Right lung (tissue), 2 donors: ENCODE measurements at regions not wholly inside any gene's neighbourhood (a gene's known extent, or its start where the extent isn't known, plus 50 kb on each side); places are given as distances from the start of the nearest gene placed in this dataset.
A peak's percentile ranks its signal among the peaks of the same experiment; 100 is the strongest.
"Not testable (repeated sequence)": the region's sequence is repeated elsewhere in the genome, so short reads cannot be mapped to it uniquely, and the experiment has no call there.

Source experiments
- DNase-seq, 2 donors: peaks; one replicate each; pipeline ENCODE4 v3.0.0-alpha.2; 2013

GRCh38 chr11:92111287-92111686, 113.3 kb upstream of the FAT3 start:
- no peak for DNase-seq

GRCh38 chr11:92109466-92109865, 115.2 kb upstream of the FAT3 start:
- DNase-seq, result no peak

GRCh38 chr11:92107331-92107730, 117.3 kb upstream of the FAT3 start:
- DNase-seq, result no peak

- DNase-seq, result no peak
Measured at GRCh38 chr11:92104349-92104748, 120.3 kb upstream of the FAT3 start.

GRCh38 chr11:92101920-92102319, 122.7 kb upstream of the FAT3 start:
- peak; percentile 73 to 81 for DNase-seq

GRCh38 chr11:92099183-92099582, 125.4 kb upstream of the FAT3 start:
- no peak for DNase-seq

- no peak for DNase-seq
Measured at GRCh38 chr11:92098172-92098571, 126.4 kb upstream of the FAT3 start.

GRCh38 chr11:92087725-92088537, 136.7 kb upstream of the FAT3 start:
- DNase-seq, result no peak

GRCh38 chr11:92083123-92083522, 141.5 kb upstream of the FAT3 start:
- DNase-seq, result no peak

- DNase-seq, result no peak
Measured at GRCh38 chr11:92082652-92083051, 142.0 kb upstream of the FAT3 start.

- DNase-seq, result not testable (repeated sequence)
Measured at GRCh38 chr11:92074498-92074897, 150.1 kb upstream of the FAT3 start.

- DNase-seq, result no peak
Measured at GRCh38 chr11:92071660-92072059, 153.0 kb upstream of the FAT3 start.

- DNase-seq, result no peak
Measured at GRCh38 chr11:92070026-92070889, 154.4 kb upstream of the FAT3 start.

- DNase-seq, result no peak
Measured at GRCh38 chr11:92067016-92067415, 157.6 kb upstream of the FAT3 start.

- DNase-seq, result peak; percentile 47 to 55
Measured at GRCh38 chr11:92061456-92062062, 163.1 kb upstream of the FAT3 start.

GRCh38 chr11:92057849-92058442, 166.7 kb upstream of the FAT3 start:
- peak; percentile 27 to 38 for DNase-seq

- no peak for DNase-seq
Measured at GRCh38 chr11:92053216-92053615, 171.4 kb upstream of the FAT3 start.

- no peak for DNase-seq
Measured at GRCh38 chr11:92050305-92050704, 174.3 kb upstream of the FAT3 start.

GRCh38 chr11:92048415-92048814, 176.2 kb upstream of the FAT3 start:
- DNase-seq, result no peak

GRCh38 chr11:92046103-92046502, 178.5 kb upstream of the FAT3 start:
- DNase-seq, result no peak

- no peak for DNase-seq
Measured at GRCh38 chr11:92045301-92045700, 179.3 kb upstream of the FAT3 start.

- no peak for DNase-seq
Measured at GRCh38 chr11:92035488-92035887, 189.1 kb upstream of the FAT3 start.
